Adrenal gland (tissue), 5 donors: ENCODE measurements at regions not wholly inside any gene's neighbourhood (a gene's known extent, or its start where the extent isn't known, plus 50 kb on each side); places are given as distances from the start of the nearest gene placed in this dataset.

ENCODE experiments used
- POLR2A ChIP-seq, 2 donors: fragments of 450-650 bp; IDR thresholded peaks; one replicate each; pipeline ENCODE4 v1.6.1; 2017; ENCODE audit warnings: antibody characterized with exemption in 2 of 2, mild to moderate bottlenecking in 2 of 2, moderate library complexity in 1 of 2
- TF ChIP-seq, protein P1 (sequence below), 6 experiments: fragments of 450-650 bp in 4 of 6; fragments of 200-600 bp in 2 of 6; sonication (generic) in 1 of 6; IDR thresholded peaks; 1 replicate in 5 of 6; 2 replicates in 1 of 6; pipeline versions ENCODE4 v1.5.1 to v1.8.0; 2016 to 2021; ENCODE audit warnings: antibody characterized with exemption in 6 of 6, mild to moderate bottlenecking in 2 of 6, moderate library complexity in 1 of 6
- donor health status: DM: no; HTN: no; CAD: no.

DNA sequence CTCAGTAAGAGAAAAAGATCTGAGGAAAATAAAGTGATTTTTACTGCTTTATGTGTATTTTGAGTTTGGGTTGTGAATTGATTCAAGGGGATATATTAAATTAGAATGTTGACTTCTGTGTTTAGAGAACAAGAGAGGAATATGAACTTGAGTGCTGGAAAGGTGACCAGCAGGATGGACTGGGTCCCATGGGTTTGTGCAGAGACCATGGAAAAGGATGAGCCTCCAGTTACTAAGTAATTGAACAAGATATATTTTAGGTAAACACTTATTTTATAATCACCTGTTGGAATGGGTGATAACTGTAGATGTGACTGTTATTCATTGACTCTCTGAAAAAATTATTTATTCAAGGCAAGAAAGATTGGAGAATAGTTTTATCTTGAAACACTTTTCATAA is 82.0 kb upstream of the TOP3B start:
- no peak for TF ChIP-seq POLR2A (IDR thresholded peaks at IDR 0.05)
- TF ChIP-seq, protein P1, sequence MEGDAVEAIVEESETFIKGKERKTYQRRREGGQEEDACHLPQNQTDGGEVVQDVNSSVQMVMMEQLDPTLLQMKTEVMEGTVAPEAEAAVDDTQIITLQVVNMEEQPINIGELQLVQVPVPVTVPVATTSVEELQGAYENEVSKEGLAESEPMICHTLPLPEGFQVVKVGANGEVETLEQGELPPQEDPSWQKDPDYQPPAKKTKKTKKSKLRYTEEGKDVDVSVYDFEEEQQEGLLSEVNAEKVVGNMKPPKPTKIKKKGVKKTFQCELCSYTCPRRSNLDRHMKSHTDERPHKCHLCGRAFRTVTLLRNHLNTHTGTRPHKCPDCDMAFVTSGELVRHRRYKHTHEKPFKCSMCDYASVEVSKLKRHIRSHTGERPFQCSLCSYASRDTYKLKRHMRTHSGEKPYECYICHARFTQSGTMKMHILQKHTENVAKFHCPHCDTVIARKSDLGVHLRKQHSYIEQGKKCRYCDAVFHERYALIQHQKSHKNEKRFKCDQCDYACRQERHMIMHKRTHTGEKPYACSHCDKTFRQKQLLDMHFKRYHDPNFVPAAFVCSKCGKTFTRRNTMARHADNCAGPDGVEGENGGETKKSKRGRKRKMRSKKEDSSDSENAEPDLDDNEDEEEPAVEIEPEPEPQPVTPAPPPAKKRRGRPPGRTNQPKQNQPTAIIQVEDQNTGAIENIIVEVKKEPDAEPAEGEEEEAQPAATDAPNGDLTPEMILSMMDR (IDR thresholded peaks at IDR 0.05), result no peak
